CD14-positive monocyte (primary cell): ENCODE measurements at regions not wholly inside any gene's neighbourhood (a gene's known extent, or its start where the extent isn't known, plus 50 kb on each side); places are given as distances from the start of the nearest gene placed in this dataset.

Experiments used
- DNase-seq, 3 donors: peaks; one replicate each; pipeline ENCODE4 v3.0.0-alpha.2; 2011 to 2022
- H2AFZ ChIP-seq: 2 replicates; pipeline ENCODE4 v1.6.0; 2012; ENCODE audit warnings: mild to moderate bottlenecking, low read depth, low read length, inconsistent platforms; ENCODE audit not compliant: insufficient read depth, poor library complexity, severe bottlenecking
- H3K27ac ChIP-seq, 2 donors: 1 replicate in 1 of 2; 2 replicates in 1 of 2; pipeline ENCODE4 v1.5.1; 2012 to 2013; ENCODE audit warnings: low read length in 2 of 2, control low read depth in 1 of 2, inconsistent platforms in 1 of 2, low read depth in 1 of 2, mild to moderate bottlenecking in 1 of 2
- H3K27me3 ChIP-seq, 2 donors: one replicate each; pipeline versions ENCODE4 v1.6.0 to v1.6.1; 2011 to 2013; ENCODE audit warnings: low read length in 2 of 2; ENCODE audit not compliant: control insufficient read depth in 2 of 2, insufficient read depth in 2 of 2
- H3K36me3 ChIP-seq, 2 donors: replicated peaks in 1 of 2; 1 replicate in 1 of 2; 2 replicates in 1 of 2; pipeline versions ENCODE4 v1.5.1 to v1.6.1; 2012 to 2013; ENCODE audit warnings: low read length in 2 of 2, control low read depth in 1 of 2, inconsistent platforms in 1 of 2, mild to moderate bottlenecking in 1 of 2; ENCODE audit not compliant: insufficient read depth in 2 of 2, control insufficient read depth in 1 of 2
- H3K4me1 ChIP-seq, 2 donors: 1 replicate in 1 of 2; 2 replicates in 1 of 2; pipeline versions ENCODE4 v1.5.1 to v1.6.1; 2012 to 2013; ENCODE audit warnings: low read length in 2 of 2, control low read depth in 1 of 2, inconsistent platforms in 1 of 2, mild to moderate bottlenecking in 1 of 2, moderate library complexity in 1 of 2; ENCODE audit not compliant: insufficient read depth in 2 of 2, control insufficient read depth in 1 of 2
- H3K4me2 ChIP-seq: replicated peaks from 2 replicates; pipeline ENCODE3; 2012; ENCODE audit warnings: low read length, moderate library complexity, mild to moderate bottlenecking; ENCODE audit not compliant: poor library complexity, severe bottlenecking; ENCODE audit errors: extremely low read depth
- H3K4me3 ChIP-seq, 3 experiments: fragments of 200-600 bp in 1 of 3; sonication (generic) in 1 of 3; replicated peaks in 1 of 3; 1 replicate in 2 of 3; 2 replicates in 1 of 3; pipeline ENCODE4 v1.5.1; 2011 to 2013; ENCODE audit warnings: low read length in 3 of 3, mild to moderate bottlenecking in 3 of 3, control low read depth in 2 of 3, low read depth in 2 of 3, inconsistent platforms in 1 of 3, moderate library complexity in 1 of 3
- H3K79me2 ChIP-seq: 2 replicates; pipeline ENCODE4 v1.6.0; 2012; ENCODE audit warnings: mild to moderate bottlenecking, control low read depth, inconsistent platforms, low read length, moderate library complexity; ENCODE audit not compliant: insufficient read depth
- H3K9ac ChIP-seq: 2 replicates; pipeline ENCODE4 v1.6.0; 2017; ENCODE audit warnings: low read length, mild to moderate bottlenecking; ENCODE audit not compliant: insufficient read depth, poor library complexity, severe bottlenecking
- H3K9me3 ChIP-seq, 2 donors: replicated peaks in 1 of 2; 1 replicate in 1 of 2; 2 replicates in 1 of 2; pipeline versions ENCODE4 v1.5.1 to v1.6.1; 2012 to 2013; ENCODE audit warnings: low read length in 2 of 2, control low read depth in 1 of 2; ENCODE audit not compliant: control insufficient read depth in 1 of 2, insufficient read depth in 1 of 2
- H4K20me1 ChIP-seq: 2 replicates; pipeline ENCODE4 v1.6.0; 2012; ENCODE audit warnings: mild to moderate bottlenecking, low read length, control low read depth, moderate library complexity; ENCODE audit not compliant: insufficient read depth
- H3K27ac Mint-ChIP-seq, 7 donors: one replicate each; pipeline ENCODE4 v1.8.0; 2020; ENCODE audit warnings: mild to moderate bottlenecking in 7 of 7, mixed read lengths in 7 of 7, moderate library complexity in 6 of 7, inconsistent platforms in 2 of 7
- H3K27me3 Mint-ChIP-seq, 3 donors: one replicate each; pipeline ENCODE4 v1.8.0; 2021 to 2022; ENCODE audit warnings: low read depth in 3 of 3, mild to moderate bottlenecking in 3 of 3, mixed read lengths in 3 of 3, moderate library complexity in 3 of 3, inconsistent platforms in 1 of 3
- H3K36me3 Mint-ChIP-seq, 2 donors: one replicate each; pipeline ENCODE4 v1.8.0; 2020; ENCODE audit warnings: mixed read lengths in 2 of 2, inconsistent platforms in 1 of 2, mild to moderate bottlenecking in 1 of 2
- H3K4me1 Mint-ChIP-seq: one replicate; pipeline ENCODE4 v1.8.0; 2020; ENCODE audit warnings: mild to moderate bottlenecking, mixed read lengths
- H3K4me3 Mint-ChIP-seq, 2 donors: one replicate each; pipeline ENCODE4 v1.8.0; 2020; ENCODE audit warnings: mild to moderate bottlenecking in 2 of 2, mixed read lengths in 2 of 2, moderate library complexity in 1 of 2
- H3K9me3 Mint-ChIP-seq, 7 donors: one replicate each; pipeline ENCODE4 v1.8.0; 2020 to 2022; ENCODE audit warnings: mixed read lengths in 7 of 7, mild to moderate bottlenecking in 6 of 7, moderate library complexity in 6 of 7, inconsistent platforms in 2 of 7
- WGBS: methylation state at CpG from one replicate; pipeline ENCODE4 v1.1.5; 2013; ENCODE audit warnings: missing lambda C conversion rate; ENCODE audit not compliant: insufficient coverage; 5-methylcytosine and 5-hydroxymethylcytosine counted together
- intact Hi-C, 2 donors: fragments of 100-400 bp; cut with micrococcal nuclease; formaldehyde crosslinking; loops; one replicate each; pipeline versions ENCODE4 v1.15.0 to v1.15.1; 2023
- TF ChIP-seq, protein P1 (sequence below): fragments of 200-600 bp; IDR thresholded peaks from one replicate; pipeline ENCODE4 v1.8.0; 2022; ENCODE audit warnings: antibody characterized with exemption, mild to moderate bottlenecking

GRCh38 chr12:80017261-80017870 lies 82.0 kb upstream of the OTOGL start:
- H3K4me1 ChIP-seq, result no peaks in the 10 kb centered on the region
- H3K27ac ChIP-seq, result no peak overlapping the region
- DNase-seq, result no peak
- no peaks in the 10 kb centered on the region for H3K79me2 ChIP-seq
- intact Hi-C loops, result no loop called here
- 75% methylated on average over 1 of the region's 1 CpG for WGBS
- H3K4me2 ChIP-seq, result no peak overlapping the region
- no peak overlapping the region for H3K27ac Mint-ChIP-seq
- H3K9ac ChIP-seq, result no peak overlapping the region
- no peaks in the 10 kb centered on the region for H3K36me3 Mint-ChIP-seq
- peaks cover 0 to 1% (median 0%) of the 10 kb centered on the region in 3 donors for H3K27me3 Mint-ChIP-seq
- H2AFZ ChIP-seq, result no peak overlapping the region
- H3K36me3 ChIP-seq, result no peaks in the 10 kb centered on the region
- peaks cover 0 to 8% (median 4%) of the 10 kb centered on the region in 7 donors for H3K9me3 Mint-ChIP-seq
- no peak overlapping the region for H3K4me3 Mint-ChIP-seq
- H3K4me3 ChIP-seq, result no peak overlapping the region
- H4K20me1 ChIP-seq, result no peaks in the 10 kb centered on the region
- H3K27me3 ChIP-seq, result no peaks in the 10 kb centered on the region
- no peaks in the 10 kb centered on the region for H3K4me1 Mint-ChIP-seq
- TF ChIP-seq, protein P1, sequence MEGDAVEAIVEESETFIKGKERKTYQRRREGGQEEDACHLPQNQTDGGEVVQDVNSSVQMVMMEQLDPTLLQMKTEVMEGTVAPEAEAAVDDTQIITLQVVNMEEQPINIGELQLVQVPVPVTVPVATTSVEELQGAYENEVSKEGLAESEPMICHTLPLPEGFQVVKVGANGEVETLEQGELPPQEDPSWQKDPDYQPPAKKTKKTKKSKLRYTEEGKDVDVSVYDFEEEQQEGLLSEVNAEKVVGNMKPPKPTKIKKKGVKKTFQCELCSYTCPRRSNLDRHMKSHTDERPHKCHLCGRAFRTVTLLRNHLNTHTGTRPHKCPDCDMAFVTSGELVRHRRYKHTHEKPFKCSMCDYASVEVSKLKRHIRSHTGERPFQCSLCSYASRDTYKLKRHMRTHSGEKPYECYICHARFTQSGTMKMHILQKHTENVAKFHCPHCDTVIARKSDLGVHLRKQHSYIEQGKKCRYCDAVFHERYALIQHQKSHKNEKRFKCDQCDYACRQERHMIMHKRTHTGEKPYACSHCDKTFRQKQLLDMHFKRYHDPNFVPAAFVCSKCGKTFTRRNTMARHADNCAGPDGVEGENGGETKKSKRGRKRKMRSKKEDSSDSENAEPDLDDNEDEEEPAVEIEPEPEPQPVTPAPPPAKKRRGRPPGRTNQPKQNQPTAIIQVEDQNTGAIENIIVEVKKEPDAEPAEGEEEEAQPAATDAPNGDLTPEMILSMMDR, result no peak
- peaks cover 0 to 12% of the 10 kb centered on the region in 2 donors for H3K9me3 ChIP-seq

- Mint-ChIP-seq H3K4me3 (no peak overlapping the region), H3K9me3 (peaks cover 0 to 8% (median 4%) of the 10 kb centered on the region in 7 donors), H3K4me1 (no peaks in the 10 kb centered on the region), H3K27ac (no peak overlapping the region), H3K27me3 (peaks cover 0 to 1% (median 0%) of the 10 kb centered on the region in 3 donors), H3K36me3 (no peaks in the 10 kb centered on the region)
- no peak overlapping the region for H3K9ac ChIP-seq
- no peaks in the 10 kb centered on the region for H3K79me2 ChIP-seq
- DNase-seq, result no peak
- no peak overlapping the region for H2AFZ ChIP-seq
- TF ChIP-seq, protein P1, result no peak
- no peaks in the 10 kb centered on the region for H3K36me3 ChIP-seq
- no peak overlapping the region for H3K4me2 ChIP-seq
- no peaks in the 10 kb centered on the region for H3K27me3 ChIP-seq
- H3K4me1 ChIP-seq, result no peaks in the 10 kb centered on the region
- no peak overlapping the region for H3K4me3 ChIP-seq
- peaks cover 0 to 12% of the 10 kb centered on the region in 2 donors for H3K9me3 ChIP-seq
- no peaks in the 10 kb centered on the region for H4K20me1 ChIP-seq
- WGBS, result no CpG with 5 or more reads among the region's 3 CpGs
- H3K27ac ChIP-seq, result no peak overlapping the region
- intact Hi-C loops, result no loop called here
Observed at GRCh38 chr12:80016684-80017083, 81.8 kb upstream of the PPP1R12A start.
